SIG-M5 (cell line): ENCODE measurements at regions not wholly inside any gene's neighbourhood (a gene's known extent, or its start where the extent isn't known, plus 50 kb on each side); places are given as distances from the start of the nearest gene placed in this dataset.
"Not testable (repeated sequence)": the region's sequence is repeated elsewhere in the genome, so short reads cannot be mapped to it uniquely, and the experiment has no call there.

ENCODE experiments used
- DNase-seq: peaks from one replicate; lab custom pipeline; 2025; lab: John Stamatoyannopoulos, UW

- no peak for DNase-seq
Observed at GRCh38 chr1:159641221-159641620, 53.6 kb downstream of the APCS start.

DNA sequence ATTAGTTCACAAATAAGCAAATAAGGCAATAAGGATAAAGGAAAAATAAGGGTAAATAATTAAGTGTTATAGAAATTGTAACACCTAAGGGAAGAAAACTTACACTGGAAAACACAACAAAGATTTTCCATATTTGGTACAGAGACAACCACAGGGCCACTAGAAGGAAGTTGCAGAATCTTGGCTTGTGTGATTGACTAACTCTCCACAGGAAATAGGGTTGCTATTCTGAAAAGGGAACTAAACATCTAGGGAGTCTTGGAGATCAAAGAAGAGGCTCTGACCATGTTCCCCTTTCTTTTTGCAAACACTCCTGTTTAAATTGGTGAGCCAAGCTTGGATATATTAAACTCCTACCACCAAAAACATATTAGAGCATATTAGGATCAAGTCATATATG is 59.1 kb downstream of the APCS start:
- peak; percentile 96 for DNase-seq

GRCh38 chr1:159647616-159648015 is 60.0 kb downstream of the APCS start:
- no peak for DNase-seq

DNA sequence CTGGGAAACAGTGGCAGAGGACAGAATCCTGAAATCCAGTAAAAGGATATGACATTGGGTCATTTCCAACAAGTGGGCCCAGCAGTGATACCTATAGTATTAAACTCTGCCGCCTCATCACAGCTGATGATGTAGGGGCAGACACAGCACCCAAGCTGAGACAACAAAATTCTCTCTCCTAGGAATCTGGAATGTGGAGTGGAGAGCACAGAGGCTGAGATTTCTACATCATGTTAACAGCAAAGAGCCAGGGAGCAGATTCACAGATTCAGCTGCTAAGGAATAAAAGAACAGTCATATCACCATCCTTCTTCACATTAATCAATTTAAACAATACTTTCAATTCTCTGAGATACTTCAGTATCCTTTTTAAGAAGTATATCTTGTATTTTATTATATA is 61.9 kb downstream of the CRP start:
- no peak for DNase-seq

DNA sequence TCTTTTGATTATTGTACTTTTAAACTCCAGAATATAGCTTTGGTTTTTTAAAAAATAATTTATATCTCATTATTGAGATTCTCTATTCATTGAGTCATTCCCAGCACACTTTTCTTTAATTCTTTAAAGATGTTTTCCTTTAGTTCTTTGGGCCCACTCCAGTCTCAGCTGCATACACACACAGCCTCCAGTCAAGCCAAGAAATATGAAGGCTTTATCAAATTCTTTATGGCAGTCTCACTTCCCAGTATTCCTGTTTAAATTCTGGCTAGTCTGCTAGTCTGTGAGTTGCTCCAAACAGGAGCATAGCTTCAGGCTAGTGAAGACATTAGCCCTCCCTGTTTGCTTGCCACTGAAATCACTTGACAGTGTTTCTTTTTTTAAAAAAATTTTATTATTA is 61.2 kb downstream of the CRP start:
- DNase-seq, result no peak

DNA sequence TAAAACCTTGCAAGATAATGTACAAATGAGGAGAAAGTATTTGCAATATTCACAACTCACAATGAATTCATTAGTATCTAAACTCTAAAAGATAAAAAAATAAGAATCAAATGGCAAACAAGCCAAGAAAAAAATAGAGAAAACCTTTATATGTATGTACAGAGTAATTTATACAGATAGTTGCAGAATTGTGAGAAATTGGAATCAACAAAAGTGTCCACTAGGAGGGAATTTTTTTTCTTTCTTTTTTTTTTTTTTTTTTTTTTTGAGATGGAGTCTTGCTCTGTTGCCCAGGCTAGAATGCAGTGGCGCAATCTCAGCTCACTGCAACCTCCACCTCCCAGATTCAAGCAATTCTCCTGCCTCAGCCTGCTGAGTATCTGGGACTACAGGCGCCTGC is 56.9 kb downstream of the CRP start:
- DNase-seq, result not testable (repeated sequence)
